Gastroesophageal sphincter (tissue), 3 donors: ENCODE measurements at regions not wholly inside any gene's neighbourhood (a gene's known extent, or its start where the extent isn't known, plus 50 kb on each side); places are given as distances from the start of the nearest gene placed in this dataset.

ENCODE experiments used
- CTCF ChIP-seq, 4 experiments: fragments of 200-600 bp in 2 of 4; fragments of 450-650 bp in 2 of 4; sonication (generic) in 1 of 4; IDR thresholded peaks; one replicate each; pipeline ENCODE4 v1.5.1; 2017 to 2019; ENCODE audit warnings: antibody characterized with exemption in 4 of 4, mild to moderate bottlenecking in 2 of 4, moderate library complexity in 2 of 4
- POLR2A ChIP-seq, 2 donors: fragments of 450-650 bp; IDR thresholded peaks; one replicate each; pipeline ENCODE4 v1.6.1; 2017; ENCODE audit warnings: antibody characterized with exemption in 2 of 2, mild to moderate bottlenecking in 2 of 2, moderate library complexity in 1 of 2
- POLR2AphosphoS5 ChIP-seq: sonication (generic); formaldehyde crosslinking; IDR thresholded peaks from one replicate; pipeline ENCODE4 v1.6.1; 2017; ENCODE audit warnings: antibody characterized with exemption

- TF ChIP-seq CTCF (IDR thresholded peaks at IDR 0.05) = no peak
- no peak for TF ChIP-seq POLR2A (IDR thresholded peaks at IDR 0.05)
- TF ChIP-seq POLR2AphosphoS5 = no peak
Measured at GRCh38 chr5:74432721-74433120, 207.8 kb downstream of the ENC1 start.
